Amniotic epithelial cell (primary cell): ENCODE measurements at regions not wholly inside any gene's neighbourhood (a gene's known extent, or its start where the extent isn't known, plus 50 kb on each side); places are given as distances from the start of the nearest gene placed in this dataset.

Experiments used
- DNase-seq: peaks from one replicate; pipeline ENCODE4 v3.0.0-alpha.2; 2010; ENCODE audit warnings: low read depth

GRCh38 chr12:66963901-66964300 lies 285.0 kb upstream of the GRIP1 start:
- peak; percentile 17 for DNase-seq

- DNase-seq: peak; percentile 83
Measured at GRCh38 chr12:66964629-66965028, 285.8 kb upstream of the GRIP1 start.

GRCh38 chr12:66965621-66966020 lies 286.7 kb upstream of the GRIP1 start:
- DNase-seq: peak; percentile 54

- DNase-seq: peak; percentile 81
Measured at GRCh38 chr12:66971816-66972215, 292.9 kb upstream of the GRIP1 start.

GRCh38 chr12:66976526-66976925 lies 292.6 kb upstream of the CAND1 start:
- peak; percentile 41 for DNase-seq

- DNase-seq: no peak
Measured at GRCh38 chr12:66978802-66979201, 290.4 kb upstream of the CAND1 start.

GRCh38 chr12:66979251-66979650 lies 289.9 kb upstream of the CAND1 start:
- DNase-seq: no peak

- DNase-seq: no peak
Measured at GRCh38 chr12:66984077-66984476, 285.1 kb upstream of the CAND1 start.

GRCh38 chr12:66984962-66985361 lies 284.2 kb upstream of the CAND1 start:
- no peak for DNase-seq

- no peak for DNase-seq
Measured at GRCh38 chr12:66999141-66999540, 270.0 kb upstream of the CAND1 start.

GRCh38 chr12:67001251-67001650 lies 267.9 kb upstream of the CAND1 start:
- no peak for DNase-seq

- DNase-seq: no peak
Measured at GRCh38 chr12:67002720-67003119, 266.4 kb upstream of the CAND1 start.

GRCh38 chr12:67006610-67007009 lies 262.5 kb upstream of the CAND1 start:
- no peak for DNase-seq

- DNase-seq: no peak
Measured at GRCh38 chr12:67014642-67015041, 254.5 kb upstream of the CAND1 start.

- no peak for DNase-seq
Measured at GRCh38 chr12:67018105-67018504, 251.1 kb upstream of the CAND1 start.

- no peak for DNase-seq
Measured at GRCh38 chr12:67019070-67019469, 250.1 kb upstream of the CAND1 start.

GRCh38 chr12:67025543-67026114 lies 243.5 kb upstream of the CAND1 start:
- DNase-seq: no peak

- no peak for DNase-seq
Measured at GRCh38 chr12:67026487-67027246, 242.5 kb upstream of the CAND1 start.

- DNase-seq: no peak
Measured at GRCh38 chr12:67028529-67028928, 240.6 kb upstream of the CAND1 start.

GRCh38 chr12:67034110-67034879 lies 234.9 kb upstream of the CAND1 start:
- DNase-seq: peak; percentile 75

- no peak for DNase-seq
Measured at GRCh38 chr12:67035121-67035520, 234.0 kb upstream of the CAND1 start.

GRCh38 chr12:67038486-67038885 lies 230.7 kb upstream of the CAND1 start:
- peak; percentile 75 for DNase-seq
